ENCODE measurements at regions not wholly inside any gene's neighbourhood (a gene's known extent, or its start where the extent isn't known, plus 50 kb on each side); places are given as distances from the start of the nearest gene placed in this dataset.
A peak's percentile ranks its signal among the peaks of the same experiment; 100 is the strongest.

DNA sequence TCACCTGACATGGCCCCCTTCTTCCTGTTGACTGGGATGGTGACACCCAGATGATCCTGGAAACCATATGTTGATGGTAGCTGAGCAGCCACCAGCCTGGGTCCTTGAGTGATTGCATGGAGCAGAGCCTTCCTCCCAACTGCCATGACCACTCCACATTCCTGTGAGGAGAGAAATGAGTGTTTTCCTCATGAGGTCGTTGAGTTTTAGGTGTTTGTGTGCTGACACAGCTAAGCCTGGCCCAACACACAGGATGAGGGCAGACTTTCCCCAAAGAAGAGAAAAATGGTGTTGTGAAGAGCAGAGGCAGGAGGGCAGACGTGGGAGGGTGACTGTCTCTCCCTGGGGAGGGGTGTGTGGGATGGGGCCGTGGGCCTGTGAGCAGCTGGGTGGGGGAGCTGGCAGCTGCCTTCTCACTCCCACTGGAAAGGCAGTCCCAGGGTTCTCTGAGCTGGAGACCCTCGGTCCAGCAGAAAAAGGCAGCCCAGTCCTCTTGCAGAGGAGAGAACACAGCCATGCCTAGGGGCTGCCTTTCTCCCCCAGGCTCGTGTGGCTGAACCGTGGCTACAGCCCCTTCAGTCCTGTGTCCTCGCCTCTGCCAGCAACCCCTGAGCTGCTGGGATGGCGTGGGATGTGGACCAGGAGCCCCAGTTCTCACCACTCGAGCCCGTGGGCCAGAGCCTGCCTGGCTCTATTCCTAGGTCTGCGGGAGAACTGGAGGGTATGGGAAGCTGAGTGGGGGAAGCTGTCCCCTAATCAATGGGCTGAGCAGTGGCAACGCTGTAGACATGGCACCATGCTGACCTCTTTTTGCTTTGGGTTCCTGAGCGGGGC is 257.0 kb downstream of the ADGRD1 start:
- H3K27ac ChIP-seq (ENCODE audit: extremely low read depth, low read depth, low read length): no peak overlapping the region
- no peak for TF ChIP-seq SMAD3 (CRISPR knock-in tag; conservative IDR thresholded peaks at IDR 0.05)
- no peak for TF ChIP-seq DIDO1 (tag; IDR thresholded peaks at IDR 0.05; ENCODE audit: low read depth)
- TF ChIP-seq JUN (IDR thresholded peaks at IDR 0.05; ENCODE audit: borderline replicate concordance, low read depth, low read length): no peak
- no peak for TF ChIP-seq JUN (CRISPR knock-in tag; IDR thresholded peaks at IDR 0.05; ENCODE audit: borderline replicate concordance)
- no TSS peak for BruUV-seq (replicated peaks)
- H3K4me2 ChIP-seq (ENCODE audit: insufficient read depth, low read length): no peak overlapping the region
- 7% methylated on average over 12 of the region's 13 CpGs for WGBS (ENCODE audit: insufficient coverage, low coverage, missing lambda C conversion rate)
- ATAC-seq (no peak), DNase-seq (ENCODE audit: extremely low read depth in 1 of 4, low spot score in 3 of 4) (peak in 1 of 4 experiments; percentile 3), FAIRE-seq (no peak)
- H3K4me1 ChIP-seq (replicated peaks in 1 of 2; ENCODE audit: control insufficient read depth in 2 of 2, insufficient read depth in 2 of 2, low read length in 2 of 2): peaks cover 0 to 5% of the 10 kb centered on the region in 2 experiments; a peak in 1 of 5 replicates
- in situ Hi-C loops (cut with MboI) (no loop called here), intact Hi-C loops (cut with micrococcal nuclease) (no loop called here)
- peaks cover 2% of the 10 kb centered on the region; the same call in 1 of the 2 replicates for H3K9me3 ChIP-seq (replicated peaks; ENCODE audit: control insufficient read depth, insufficient read depth, low read depth, low read length)
- H3K79me2 ChIP-seq (ENCODE audit: control insufficient read depth, insufficient read depth, low read length): no peaks in the 10 kb centered on the region
- no peaks in the 10 kb centered on the region for H3K36me3 ChIP-seq (ENCODE audit: control insufficient read depth, insufficient read depth, low read length)
- no peak overlapping the region for H2AFZ ChIP-seq (ENCODE audit: low read depth, low read length)
- CTCF ChIA-PET (ENCODE audit: low intra/inter-chr PET ratio): no interaction called here
- no peak overlapping the region for H3K4me3 ChIP-seq
- peaks cover 4 to 29% of the 10 kb centered on the region in 2 experiments; a peak in 3 of 5 replicates for H3K27me3 ChIP-seq (ENCODE audit: control insufficient read depth in 2 of 2, insufficient read depth in 2 of 2, low read length in 2 of 2)
- H3K9ac ChIP-seq (ENCODE audit: insufficient read depth in 1 of 2, low read depth in 2 of 2, low read length in 2 of 2): peak overlapping the region in 1 of 2 experiments; percentile 68; a peak in 2 of 4 replicates
- POLR2A ChIA-PET: interaction anchor here (1.0 to 1.2 kb wide), 2 partner anchors 10 to 18 kb away, joined by 3 to 4 read pairs; no protein-coding TSS in a partner anchor
- no peaks in the 10 kb centered on the region for H3K9me1 ChIP-seq (ENCODE audit: control insufficient read depth, insufficient read depth, low read length)
- no peaks in the 10 kb centered on the region for H4K20me1 ChIP-seq (replicated peaks; ENCODE audit: control insufficient read depth, insufficient read depth, low read length)
